ENCODE measurements at regions not wholly inside any gene's neighbourhood (a gene's known extent, or its start where the extent isn't known, plus 50 kb on each side); places are given as distances from the start of the nearest gene placed in this dataset.

DNA sequence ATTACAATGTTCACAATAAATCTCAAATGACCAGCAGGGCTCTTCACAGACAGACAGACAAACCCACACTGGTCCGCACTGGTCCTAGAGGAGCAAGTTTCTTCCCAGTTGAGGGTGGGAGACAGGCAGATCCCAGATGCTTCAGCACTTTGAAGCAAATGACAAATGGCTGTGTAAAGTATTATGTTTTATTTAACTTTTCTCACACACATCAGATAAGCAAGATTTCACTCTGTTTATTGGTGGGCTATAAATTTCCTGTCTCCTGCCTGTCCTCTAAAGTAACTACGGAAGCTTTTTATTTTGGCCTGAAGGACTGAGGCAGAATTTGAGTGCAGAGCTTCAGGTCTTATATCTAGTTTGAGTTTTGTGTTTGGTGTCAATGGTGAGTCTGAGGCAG, 174.7 kb upstream of the MTNR1B start:
- Histone ChIP-seq H3K4me3 (ENCODE audit: low read depth in 2 of 2, low read length in 2 of 2) (no peak overlapping the region), H3K27ac (ENCODE audit: low read length) (no peak overlapping the region), H3K36me3 (ENCODE audit: control insufficient read depth, insufficient read depth, low read length) (no peaks in the 10 kb centered on the region), H3K4me1 (ENCODE audit: control insufficient read depth, insufficient read depth, low read length) (no peaks in the 10 kb centered on the region), H3K9me3 (ENCODE audit: control insufficient read depth, insufficient read depth, low read depth, low read length) (no peaks in the 10 kb centered on the region), H3K27me3 (ENCODE audit: control insufficient read depth, insufficient read depth, low read length) (no peaks in the 10 kb centered on the region)
- no peak for ATAC-seq
- TF ChIP-seq, protein P1, sequence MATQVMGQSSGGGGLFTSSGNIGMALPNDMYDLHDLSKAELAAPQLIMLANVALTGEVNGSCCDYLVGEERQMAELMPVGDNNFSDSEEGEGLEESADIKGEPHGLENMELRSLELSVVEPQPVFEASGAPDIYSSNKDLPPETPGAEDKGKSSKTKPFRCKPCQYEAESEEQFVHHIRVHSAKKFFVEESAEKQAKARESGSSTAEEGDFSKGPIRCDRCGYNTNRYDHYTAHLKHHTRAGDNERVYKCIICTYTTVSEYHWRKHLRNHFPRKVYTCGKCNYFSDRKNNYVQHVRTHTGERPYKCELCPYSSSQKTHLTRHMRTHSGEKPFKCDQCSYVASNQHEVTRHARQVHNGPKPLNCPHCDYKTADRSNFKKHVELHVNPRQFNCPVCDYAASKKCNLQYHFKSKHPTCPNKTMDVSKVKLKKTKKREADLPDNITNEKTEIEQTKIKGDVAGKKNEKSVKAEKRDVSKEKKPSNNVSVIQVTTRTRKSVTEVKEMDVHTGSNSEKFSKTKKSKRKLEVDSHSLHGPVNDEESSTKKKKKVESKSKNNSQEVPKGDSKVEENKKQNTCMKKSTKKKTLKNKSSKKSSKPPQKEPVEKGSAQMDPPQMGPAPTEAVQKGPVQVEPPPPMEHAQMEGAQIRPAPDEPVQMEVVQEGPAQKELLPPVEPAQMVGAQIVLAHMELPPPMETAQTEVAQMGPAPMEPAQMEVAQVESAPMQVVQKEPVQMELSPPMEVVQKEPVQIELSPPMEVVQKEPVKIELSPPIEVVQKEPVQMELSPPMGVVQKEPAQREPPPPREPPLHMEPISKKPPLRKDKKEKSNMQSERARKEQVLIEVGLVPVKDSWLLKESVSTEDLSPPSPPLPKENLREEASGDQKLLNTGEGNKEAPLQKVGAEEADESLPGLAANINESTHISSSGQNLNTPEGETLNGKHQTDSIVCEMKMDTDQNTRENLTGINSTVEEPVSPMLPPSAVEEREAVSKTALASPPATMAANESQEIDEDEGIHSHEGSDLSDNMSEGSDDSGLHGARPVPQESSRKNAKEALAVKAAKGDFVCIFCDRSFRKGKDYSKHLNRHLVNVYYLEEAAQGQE (IDR thresholded peaks at IDR 0.05; ENCODE audit: insufficient read depth in 1 of 2, low read depth in 2 of 2, low read length in 1 of 2), result no peak
- TF ChIP-seq, protein P2, sequence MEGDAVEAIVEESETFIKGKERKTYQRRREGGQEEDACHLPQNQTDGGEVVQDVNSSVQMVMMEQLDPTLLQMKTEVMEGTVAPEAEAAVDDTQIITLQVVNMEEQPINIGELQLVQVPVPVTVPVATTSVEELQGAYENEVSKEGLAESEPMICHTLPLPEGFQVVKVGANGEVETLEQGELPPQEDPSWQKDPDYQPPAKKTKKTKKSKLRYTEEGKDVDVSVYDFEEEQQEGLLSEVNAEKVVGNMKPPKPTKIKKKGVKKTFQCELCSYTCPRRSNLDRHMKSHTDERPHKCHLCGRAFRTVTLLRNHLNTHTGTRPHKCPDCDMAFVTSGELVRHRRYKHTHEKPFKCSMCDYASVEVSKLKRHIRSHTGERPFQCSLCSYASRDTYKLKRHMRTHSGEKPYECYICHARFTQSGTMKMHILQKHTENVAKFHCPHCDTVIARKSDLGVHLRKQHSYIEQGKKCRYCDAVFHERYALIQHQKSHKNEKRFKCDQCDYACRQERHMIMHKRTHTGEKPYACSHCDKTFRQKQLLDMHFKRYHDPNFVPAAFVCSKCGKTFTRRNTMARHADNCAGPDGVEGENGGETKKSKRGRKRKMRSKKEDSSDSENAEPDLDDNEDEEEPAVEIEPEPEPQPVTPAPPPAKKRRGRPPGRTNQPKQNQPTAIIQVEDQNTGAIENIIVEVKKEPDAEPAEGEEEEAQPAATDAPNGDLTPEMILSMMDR (IDR thresholded peaks at IDR 0.05), result no peak
- TF ChIP-seq TCF7L2 (IDR thresholded peaks at IDR 0.05; ENCODE audit: low read depth, low read length), result no peak
- TF ChIP-seq SIN3A (IDR thresholded peaks at IDR 0.05; ENCODE audit: borderline replicate concordance, insufficient read depth, low read depth, low read length), result no peak
- no peak for TF ChIP-seq POLR2AphosphoS5 (IDR thresholded peaks at IDR 0.05; ENCODE audit: low read depth, low read length)
- intact Hi-C loops (cut with micrococcal nuclease; ENCODE audit: unreplicated experiment), result no loop called here
- BruUV-seq (replicated peaks), result no TSS peak
- in situ Hi-C loops (cut with HindIII; ENCODE audit: low pct_unique_long_range_greater_than_20kb, low sequenced_read_pairs), result no loop called here
- CTCF ChIA-PET, result no interaction called here
- no peak for DNase-seq (ENCODE audit: low read depth, low spot score)
- POLR2A ChIA-PET, result no interaction called here

DNA sequence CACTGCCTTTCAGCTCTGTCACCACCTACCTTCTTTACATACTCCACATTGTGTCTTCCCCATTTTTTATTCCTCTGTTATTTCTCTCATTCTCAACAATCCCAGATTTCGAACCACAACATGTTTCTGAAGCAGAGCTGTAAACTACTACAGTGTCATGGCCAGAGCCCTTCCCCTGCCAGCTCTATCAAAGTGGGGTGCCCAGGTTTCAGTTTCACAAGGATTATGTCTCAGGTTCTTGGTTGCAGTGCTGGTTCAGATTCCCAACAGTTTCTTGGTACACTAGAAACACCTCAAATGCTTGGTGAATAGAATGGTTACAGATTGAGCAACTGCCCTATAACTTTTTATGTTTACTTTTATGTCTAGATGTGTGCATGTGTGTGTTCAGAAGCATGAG, 172.7 kb upstream of the MTNR1B start:
- CTCF ChIA-PET, result no interaction called here
- Histone ChIP-seq H3K4me1 (ENCODE audit: control insufficient read depth, insufficient read depth, low read length) (no peaks in the 10 kb centered on the region), H3K9me3 (ENCODE audit: control insufficient read depth, insufficient read depth, low read depth, low read length) (no peaks in the 10 kb centered on the region), H3K36me3 (ENCODE audit: control insufficient read depth, insufficient read depth, low read length) (no peaks in the 10 kb centered on the region), H3K4me3 (ENCODE audit: low read depth in 2 of 2, low read length in 2 of 2) (no peak overlapping the region), H3K27me3 (ENCODE audit: control insufficient read depth, insufficient read depth, low read length) (no peaks in the 10 kb centered on the region), H3K27ac (ENCODE audit: low read length) (no peak overlapping the region)
- no peak for ATAC-seq
- TF ChIP-seq TCF7L2 (IDR thresholded peaks at IDR 0.05; ENCODE audit: low read depth, low read length) (no peak), POLR2AphosphoS5 (IDR thresholded peaks at IDR 0.05; ENCODE audit: low read depth, low read length) (no peak), SIN3A (IDR thresholded peaks at IDR 0.05; ENCODE audit: borderline replicate concordance, insufficient read depth, low read depth, low read length) (no peak)
- TF ChIP-seq, protein P2 (IDR thresholded peaks at IDR 0.05), result no peak
- TF ChIP-seq, protein P1 (IDR thresholded peaks at IDR 0.05; ENCODE audit: insufficient read depth in 1 of 2, low read depth in 2 of 2, low read length in 1 of 2), result no peak
- intact Hi-C loops (cut with micrococcal nuclease; ENCODE audit: unreplicated experiment), result no loop called here
- POLR2A ChIA-PET, result no interaction called here
- DNase-seq (ENCODE audit: low read depth, low spot score), result no peak
- BruUV-seq (replicated peaks), result no TSS peak
- in situ Hi-C loops (cut with HindIII; ENCODE audit: low pct_unique_long_range_greater_than_20kb, low sequenced_read_pairs), result no loop called here

Data from Panc1 (cell line).